K562 (cell line): ENCODE measurements at regions not wholly inside any gene's neighbourhood (a gene's known extent, or its start where the extent isn't known, plus 50 kb on each side); places are given as distances from the start of the nearest gene placed in this dataset.

ENCODE experiments used
- ATAC-seq: fragments of 200-7000 bp; cut with Tn5 transposase; 3 replicates; pipeline ENCODE4 v1.9.1; 2020; ENCODE audit warnings: moderate library complexity
- BruUV-seq: library from RNA; stranded (reverse); fragments of 400-500 nt; replicated peaks from 2 replicates; lab custom pipeline; 2021; lab: Mats Ljungman, UMichigan
- CTCF ChIA-PET: fragments of 300-600 bp; formaldehyde crosslinking; extraction: SDS; loops from one replicate; lab custom pipeline; 2021; ENCODE audit warnings: low intra/inter-chr PET ratio; lab: Yijun Ruan, JAX
- POLR2A ChIA-PET: fragments of 300-600, 350-650 bp; sonication (Branson Sonifier 250); formaldehyde crosslinking; extraction: SDS; loops from one replicate; lab custom pipeline; 2021; ENCODE audit warnings: antibody characterized with exemption, inconsistent platforms; lab: Yijun Ruan, JAX
- DNase-seq, 4 experiments: peaks; one replicate each; pipeline versions ENCODE4 v3.0.0 to v3.0.0-alpha.2; 2011 to 2018; ENCODE audit warnings: low spot score in 3 of 4, mixed read lengths in 3 of 4; ENCODE audit errors: extremely low read depth in 1 of 4
- FAIRE-seq: peaks from 2 replicates; lab custom pipeline; 2011; peaks lifted over from hg19 to GRCh38; lab: Jason Lieb, UNC
- H2AFZ ChIP-seq: 2 replicates; pipeline ENCODE4 v1.6.0; 2011; ENCODE audit warnings: low read depth, low read length, control low read depth, inconsistent platforms
- H3K27ac ChIP-seq: fragments of 200-600 bp; 3 replicates; pipeline ENCODE4 v1.8.0; 2011; ENCODE audit warnings: low read depth, mild to moderate bottlenecking, control low read depth, inconsistent platforms, low read length, moderate library complexity, mixed read lengths; ENCODE audit errors: extremely low read depth
- H3K27me3 ChIP-seq, 2 experiments: fragments of 300-600 bp in 1 of 2; 2 replicates in 1 of 2; 3 replicates in 1 of 2; pipeline versions ENCODE4 v1.6.0 to v1.8.0; 2011; ENCODE audit warnings: inconsistent platforms in 2 of 2, low read length in 2 of 2, mild to moderate bottlenecking in 1 of 2, mixed read lengths in 1 of 2, moderate library complexity in 1 of 2; ENCODE audit not compliant: control insufficient read depth in 2 of 2, insufficient read depth in 2 of 2
- H3K36me3 ChIP-seq: fragments of 300-600 bp; 3 replicates; pipeline ENCODE4 v1.8.0; 2011; ENCODE audit warnings: mild to moderate bottlenecking, low read length, inconsistent platforms; ENCODE audit not compliant: control insufficient read depth, insufficient read depth
- H3K4me1 ChIP-seq, 2 experiments: fragments of 200-600 bp in 1 of 2; replicated peaks in 1 of 2; 2 replicates in 1 of 2; 3 replicates in 1 of 2; pipeline versions ENCODE4 v1.5.1 to v1.8.0; 2011; ENCODE audit warnings: inconsistent platforms in 2 of 2, low read length in 2 of 2, mild to moderate bottlenecking in 1 of 2, mixed read lengths in 1 of 2, moderate library complexity in 1 of 2; ENCODE audit not compliant: control insufficient read depth in 2 of 2, insufficient read depth in 2 of 2
- H3K4me2 ChIP-seq: 2 replicates; pipeline ENCODE4 v1.6.1; 2011; ENCODE audit warnings: low read length, control low read depth, inconsistent platforms, mixed read lengths; ENCODE audit not compliant: insufficient read depth
- H3K4me3 ChIP-seq: fragments of 200-600 bp; sonication (generic), shearing (Covaris generic); 2 replicates; pipeline ENCODE4 v1.5.1; 2016; ENCODE audit warnings: control low read depth, inconsistent platforms
- H3K79me2 ChIP-seq: fragments of 200-600 bp; 3 replicates; pipeline ENCODE4 v1.8.0; 2011; ENCODE audit warnings: low read length, inconsistent platforms; ENCODE audit not compliant: control insufficient read depth, insufficient read depth
- H3K9ac ChIP-seq, 2 experiments: 2 replicates each; pipeline versions ENCODE4 v1.6.0 to v1.6.1; 2011; ENCODE audit warnings: low read depth in 2 of 2, low read length in 2 of 2, control low read depth in 1 of 2, inconsistent platforms in 1 of 2, mild to moderate bottlenecking in 1 of 2, mixed read lengths in 1 of 2; ENCODE audit not compliant: insufficient read depth in 1 of 2
- H3K9me1 ChIP-seq: one replicate; pipeline ENCODE4 v1.6.0; 2011; ENCODE audit warnings: inconsistent platforms, mild to moderate bottlenecking, low read length, moderate library complexity; ENCODE audit not compliant: control insufficient read depth, insufficient read depth
- H3K9me3 ChIP-seq: replicated peaks from 2 replicates; pipeline ENCODE4 v1.5.1; 2011; ENCODE audit warnings: low read depth, low read length, inconsistent platforms; ENCODE audit not compliant: control insufficient read depth, insufficient read depth
- H4K20me1 ChIP-seq: replicated peaks from 2 replicates; pipeline ENCODE4 v1.6.1; 2011; ENCODE audit warnings: low read length, inconsistent platforms, mixed read lengths; ENCODE audit not compliant: control insufficient read depth, insufficient read depth
- AFF1 ChIP-seq, 2 experiments: fragments of 450-650 bp; IDR thresholded peaks; 2 replicates each; pipeline ENCODE4 v1.6.1; 2018; ENCODE audit warnings: mild to moderate bottlenecking in 2 of 2, low read depth in 1 of 2; ENCODE audit not compliant: partially characterized antibody in 2 of 2
- KDM2B ChIP-seq: fragments of 250-450 bp; sonication (Bioruptor Pico); IDR thresholded peaks from 2 replicates; pipeline ENCODE4 v1.8.0; 2021; ENCODE audit warnings: mild to moderate bottlenecking, moderate library complexity
- KHSRP ChIP-seq: fragments of 450-650 bp; IDR thresholded peaks from 2 replicates; pipeline ENCODE4 v1.6.1; 2017
- KLF13 ChIP-seq: fragments of 450-650 bp; IDR thresholded peaks from 2 replicates; pipeline ENCODE4 v1.6.1; 2016; ENCODE audit warnings: missing genetic modification characterization, low read depth, mild to moderate bottlenecking, missing compliant biosample characterization, moderate library complexity, borderline replicate concordance
- KLF16 ChIP-seq: IDR thresholded peaks from 2 replicates; pipeline ENCODE4 v1.6.1; 2016; ENCODE audit warnings: antibody characterized with exemption
- RFX7 ChIP-seq: fragments of 250-450 bp; sonication (Bioruptor Pico); IDR thresholded peaks from 2 replicates; pipeline ENCODE4 v1.5.1; 2021; ENCODE audit warnings: mild to moderate bottlenecking
- ZBTB11 ChIP-seq, 3 experiments: fragments of 200-800 bp in 1 of 3; fragments of 250-450 bp in 1 of 3; fragments of 450-650 bp in 1 of 3; sonication (Bioruptor Pico) in 1 of 3; sonication (Bioruptor generic) in 1 of 3; formaldehyde crosslinking in 1 of 3; IDR thresholded peaks; 2 replicates each; pipeline versions ENCODE4 v1.6.1 to v1.8.0; 2016 to 2022; ENCODE audit warnings: mild to moderate bottlenecking in 2 of 3, missing genetic modification characterization in 2 of 3, missing compliant biosample characterization in 1 of 3, moderate library complexity in 1 of 3
- ZNF354B ChIP-seq: fragments of 250-450 bp; sonication (Bioruptor Pico); IDR thresholded peaks from 2 replicates; pipeline ENCODE4 v1.4.0; 2020
- ZNF408 ChIP-seq: fragments of 250-450 bp; sonication (Bioruptor Pico); IDR thresholded peaks from 2 replicates; pipeline ENCODE4 v1.4.0; 2020; ENCODE audit warnings: low read depth, mild to moderate bottlenecking, moderate library complexity
- ZNF584 ChIP-seq: fragments of 200-800 bp; sonication (Bioruptor generic); IDR thresholded peaks from 2 replicates; pipeline ENCODE4 v1.6.1; 2016; ENCODE audit warnings: low read depth, mild to moderate bottlenecking, missing genetic modification characterization, missing compliant biosample characterization
- WGBS: fragments of 100-300 bp; shearing (Covaris generic); methylation state at CpG from one replicate; pipeline ENCODE4 v1.1.6; 2016; ENCODE audit warnings: low coverage, mixed read lengths; ENCODE audit not compliant: insufficient coverage; ENCODE audit errors: missing lambda C conversion rate; 5-methylcytosine and 5-hydroxymethylcytosine counted together
- in situ Hi-C: fragments of 300-500 bp; cut with MboI; formaldehyde crosslinking; loops from 4 replicates; pipeline ENCODE4 v1.15.0; 2018; ENCODE audit warnings: inconsistent platforms, mixed read lengths
- intact Hi-C: fragments of 100-400 bp; cut with micrococcal nuclease; formaldehyde crosslinking; loops from 2 replicates; pipeline ENCODE4 v1.14.2; 2022
- TF ChIP-seq, protein P1 (sequence below): fragments of 450-650 bp; IDR thresholded peaks from 2 replicates; pipeline ENCODE4 v1.6.1; 2016; ENCODE audit warnings: borderline replicate concordance
- TF ChIP-seq, protein P2 (sequence below): sonication (generic); formaldehyde crosslinking; IDR thresholded peaks from 2 replicates; pipeline ENCODE4 v1.8.0; 2022; ENCODE audit warnings: missing genetic modification reagents, mild to moderate bottlenecking, borderline replicate concordance

- intact Hi-C loops (no loop called here), in situ Hi-C loops (no loop called here)
- ATAC-seq (no peak), FAIRE-seq (no peak), DNase-seq (no peak)
- H3K9ac ChIP-seq, result no peak overlapping the region
- H2AFZ ChIP-seq, result no peak overlapping the region
- no peaks in the 10 kb centered on the region for H3K79me2 ChIP-seq
- H3K27ac ChIP-seq, result no peak overlapping the region
- H3K4me2 ChIP-seq, result no peak overlapping the region
- H3K4me1 ChIP-seq, result no peaks in the 10 kb centered on the region
- POLR2A ChIA-PET, result no interaction called here
- no peaks in the 10 kb centered on the region for H3K9me1 ChIP-seq
- H3K27me3 ChIP-seq, result no peaks in the 10 kb centered on the region
- 0% methylated on average over 2 of the region's 2 CpGs for WGBS
- H4K20me1 ChIP-seq, result no peaks in the 10 kb centered on the region
- no peak overlapping the region for H3K4me3 ChIP-seq
- no TSS peak for BruUV-seq
- H3K36me3 ChIP-seq, result no peaks in the 10 kb centered on the region
- no peaks in the 10 kb centered on the region for H3K9me3 ChIP-seq
- CTCF ChIA-PET, result no interaction called here
- no peak for TF ChIP-seq ZNF354B (CRISPR knock-in tag)
- no peak for TF ChIP-seq RFX7 (CRISPR knock-in tag)
- TF ChIP-seq KLF16, result no peak
- TF ChIP-seq KLF13 (tag), result no peak
- TF ChIP-seq, protein P1, sequence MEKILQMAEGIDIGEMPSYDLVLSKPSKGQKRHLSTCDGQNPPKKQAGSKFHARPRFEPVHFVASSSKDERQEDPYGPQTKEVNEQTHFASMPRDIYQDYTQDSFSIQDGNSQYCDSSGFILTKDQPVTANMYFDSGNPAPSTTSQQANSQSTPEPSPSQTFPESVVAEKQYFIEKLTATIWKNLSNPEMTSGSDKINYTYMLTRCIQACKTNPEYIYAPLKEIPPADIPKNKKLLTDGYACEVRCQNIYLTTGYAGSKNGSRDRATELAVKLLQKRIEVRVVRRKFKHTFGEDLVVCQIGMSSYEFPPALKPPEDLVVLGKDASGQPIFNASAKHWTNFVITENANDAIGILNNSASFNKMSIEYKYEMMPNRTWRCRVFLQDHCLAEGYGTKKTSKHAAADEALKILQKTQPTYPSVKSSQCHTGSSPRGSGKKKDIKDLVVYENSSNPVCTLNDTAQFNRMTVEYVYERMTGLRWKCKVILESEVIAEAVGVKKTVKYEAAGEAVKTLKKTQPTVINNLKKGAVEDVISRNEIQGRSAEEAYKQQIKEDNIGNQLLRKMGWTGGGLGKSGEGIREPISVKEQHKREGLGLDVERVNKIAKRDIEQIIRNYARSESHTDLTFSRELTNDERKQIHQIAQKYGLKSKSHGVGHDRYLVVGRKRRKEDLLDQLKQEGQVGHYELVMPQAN, result no peak
- no peak for TF ChIP-seq ZNF584 (CRISPR knock-in tag)
- TF ChIP-seq, protein P2, sequence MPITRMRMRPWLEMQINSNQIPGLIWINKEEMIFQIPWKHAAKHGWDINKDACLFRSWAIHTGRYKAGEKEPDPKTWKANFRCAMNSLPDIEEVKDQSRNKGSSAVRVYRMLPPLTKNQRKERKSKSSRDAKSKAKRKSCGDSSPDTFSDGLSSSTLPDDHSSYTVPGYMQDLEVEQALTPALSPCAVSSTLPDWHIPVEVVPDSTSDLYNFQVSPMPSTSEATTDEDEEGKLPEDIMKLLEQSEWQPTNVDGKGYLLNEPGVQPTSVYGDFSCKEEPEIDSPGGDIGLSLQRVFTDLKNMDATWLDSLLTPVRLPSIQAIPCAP, result no peak
- no peak for TF ChIP-seq ZBTB11 (CRISPR knock-in tag; IDR thresholded peaks at IDR 0.05)
- TF ChIP-seq KDM2B (CRISPR knock-in tag), result no peak
- no peak for TF ChIP-seq ZNF408 (CRISPR knock-in tag)
- TF ChIP-seq AFF1 (IDR thresholded peaks at IDR 0.05; ENCODE audit: low read depth in 1 of 2, partially characterized antibody in 2 of 2), result no peak
- TF ChIP-seq KHSRP, result no peak
Observed at GRCh38 chr5:152701305-152701949, 296.3 kb upstream of the NMUR2 start.
